Renal cortex interstitium (tissue), 11 donors: ENCODE measurements at regions not wholly inside any gene's neighbourhood (a gene's known extent, or its start where the extent isn't known, plus 50 kb on each side); places are given as distances from the start of the nearest gene placed in this dataset.
A peak's percentile ranks its signal among the peaks of the same experiment; 100 is the strongest.
"Not testable (repeated sequence)": the region's sequence is repeated elsewhere in the genome, so short reads cannot be mapped to it uniquely, and the experiment has no call there.

Source experiments
- DNase-seq, 11 donors: peaks; one replicate each; pipeline ENCODE4 v3.0.0-alpha.2; 2013; ENCODE audit warnings: low read depth in 9 of 11, low spot score in 4 of 11; ENCODE audit errors: extremely low read depth in 1 of 11

GRCh38 chr4:183044924-183045640 lies 54.0 kb upstream of the WWC2 start:
- not testable (repeated sequence) for DNase-seq

GRCh38 chr4:183038436-183038835 lies 60.6 kb upstream of the WWC2 start:
- no peak for DNase-seq

- DNase-seq: no peak
Measured at GRCh38 chr4:183035726-183036415, 63.2 kb upstream of the WWC2 start.

GRCh38 chr4:183035256-183035655 lies 63.8 kb upstream of the WWC2 start:
- DNase-seq: peak in 3 of 11 donors; percentile 22 to 43 (median 23)

- no peak for DNase-seq
Measured at GRCh38 chr4:183030823-183031222, 68.2 kb upstream of the WWC2 start.

- DNase-seq: no peak
Measured at GRCh38 chr4:183030309-183030708, 68.7 kb upstream of the WWC2 start.

GRCh38 chr4:183029365-183029764 lies 69.7 kb upstream of the WWC2 start:
- DNase-seq: no peak

- DNase-seq: no peak
Measured at GRCh38 chr4:183026701-183027100, 72.4 kb upstream of the WWC2 start.

- no peak for DNase-seq
Measured at GRCh38 chr4:183022617-183023016, 76.4 kb upstream of the WWC2 start.

GRCh38 chr4:183017962-183018361 lies 81.1 kb upstream of the WWC2 start:
- DNase-seq: no peak

GRCh38 chr4:183014361-183015084 lies 84.5 kb upstream of the WWC2 start:
- no peak for DNase-seq

- no peak for DNase-seq
Measured at GRCh38 chr4:183013730-183014002, 85.4 kb upstream of the WWC2 start.

GRCh38 chr4:183012879-183013729 lies 86.0 kb upstream of the WWC2 start:
- no peak for DNase-seq

GRCh38 chr4:183011213-183011907 lies 87.7 kb upstream of the WWC2 start:
- DNase-seq: no peak

- DNase-seq: peak in 9 of 11 donors; percentile 6 to 37 (median 21)
Measured at GRCh38 chr4:183008492-183008891, 90.6 kb upstream of the WWC2 start.

- not testable (repeated sequence) for DNase-seq
Measured at GRCh38 chr4:183004370-183004769, 87.2 kb upstream of the DCTD start.

- DNase-seq: no peak
Measured at GRCh38 chr4:182994171-182994570, 77.0 kb upstream of the DCTD start.

GRCh38 chr4:182978152-182978827 lies 61.1 kb upstream of the DCTD start:
- no peak for DNase-seq
